HG03565 (cell line): ENCODE measurements at regions not wholly inside any gene's neighbourhood (a gene's known extent, or its start where the extent isn't known, plus 50 kb on each side); places are given as distances from the start of the nearest gene placed in this dataset.

ENCODE experiments used
- ATAC-seq: cut with Tn5 transposase; IDR thresholded peaks from one replicate; pipeline ENCODE4 v1.9.1; 2021; ENCODE audit warnings: mild to moderate bottlenecking, moderate library complexity; ENCODE audit not compliant: unreplicated experiment

DNA sequence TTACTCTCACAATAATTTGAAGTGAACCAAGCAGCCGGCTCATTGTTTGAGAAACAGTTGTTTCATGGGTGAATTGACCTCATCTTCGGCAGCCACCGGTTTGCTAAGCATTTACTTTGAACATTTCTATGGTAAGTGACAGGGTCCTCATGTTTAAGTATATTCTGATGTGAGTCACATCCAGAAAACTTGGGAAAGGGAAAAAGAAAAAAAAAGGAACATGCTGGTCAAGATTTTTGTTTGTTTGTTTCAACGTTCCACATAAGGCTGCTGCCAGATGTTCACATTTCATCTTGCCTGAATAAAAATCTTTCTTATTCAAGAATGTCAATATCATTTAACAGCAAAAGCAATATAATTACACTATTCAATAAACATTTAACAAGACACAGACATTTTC is 55.0 kb upstream of the EXOC2 start:
- no peak for ATAC-seq

GRCh38 chr6:747028-747427 is 54.1 kb upstream of the EXOC2 start:
- ATAC-seq = no peak

DNA sequence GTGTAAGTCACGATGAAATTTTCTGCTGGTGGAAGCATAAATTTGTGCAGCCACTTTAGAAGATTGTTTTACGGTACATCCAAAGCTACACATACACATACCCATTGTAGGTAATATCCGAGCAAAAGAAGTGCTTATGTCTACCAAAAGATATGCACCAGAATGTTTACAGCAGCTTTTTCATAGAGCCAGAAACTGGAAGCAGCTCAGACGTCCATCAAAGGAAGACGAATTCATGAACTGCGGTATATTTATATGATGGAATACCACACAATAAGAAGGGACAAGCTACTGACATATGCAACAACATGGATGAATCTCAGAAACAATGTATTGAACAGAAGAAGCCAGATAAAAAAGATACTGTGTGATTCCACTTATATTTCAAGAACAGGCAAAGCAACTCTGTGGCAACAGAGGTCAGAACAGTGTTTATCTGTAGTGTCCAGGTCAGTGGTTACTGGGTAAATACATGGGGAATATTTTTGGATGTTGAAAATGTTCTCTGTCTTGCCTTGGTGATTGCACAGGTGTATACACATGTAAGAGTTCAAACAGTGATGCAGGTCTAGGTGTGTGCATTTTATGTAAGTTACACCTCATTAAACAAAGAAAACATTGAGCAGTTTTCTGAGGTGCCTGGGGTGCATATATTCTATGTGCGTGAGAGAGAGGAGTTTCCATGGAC is 51.9 kb upstream of the EXOC2 start:
- ATAC-seq = no peak

- ATAC-seq = no peak
These were observed 50.6 kb upstream of the EXOC2 start for GRCh38 chr6:743320-744096.
